Epidermal melanocyte (primary cell): ENCODE measurements at regions not wholly inside any gene's neighbourhood (a gene's known extent, or its start where the extent isn't known, plus 50 kb on each side); places are given as distances from the start of the nearest gene placed in this dataset.
"Not testable (repeated sequence)": the region's sequence is repeated elsewhere in the genome, so short reads cannot be mapped to it uniquely, and the experiment has no call there.

Source experiments
- DNase-seq: peaks from one replicate; pipeline ENCODE4 v3.0.0; 2011; ENCODE audit warnings: low spot score; ENCODE audit not compliant: insufficient read length

DNA sequence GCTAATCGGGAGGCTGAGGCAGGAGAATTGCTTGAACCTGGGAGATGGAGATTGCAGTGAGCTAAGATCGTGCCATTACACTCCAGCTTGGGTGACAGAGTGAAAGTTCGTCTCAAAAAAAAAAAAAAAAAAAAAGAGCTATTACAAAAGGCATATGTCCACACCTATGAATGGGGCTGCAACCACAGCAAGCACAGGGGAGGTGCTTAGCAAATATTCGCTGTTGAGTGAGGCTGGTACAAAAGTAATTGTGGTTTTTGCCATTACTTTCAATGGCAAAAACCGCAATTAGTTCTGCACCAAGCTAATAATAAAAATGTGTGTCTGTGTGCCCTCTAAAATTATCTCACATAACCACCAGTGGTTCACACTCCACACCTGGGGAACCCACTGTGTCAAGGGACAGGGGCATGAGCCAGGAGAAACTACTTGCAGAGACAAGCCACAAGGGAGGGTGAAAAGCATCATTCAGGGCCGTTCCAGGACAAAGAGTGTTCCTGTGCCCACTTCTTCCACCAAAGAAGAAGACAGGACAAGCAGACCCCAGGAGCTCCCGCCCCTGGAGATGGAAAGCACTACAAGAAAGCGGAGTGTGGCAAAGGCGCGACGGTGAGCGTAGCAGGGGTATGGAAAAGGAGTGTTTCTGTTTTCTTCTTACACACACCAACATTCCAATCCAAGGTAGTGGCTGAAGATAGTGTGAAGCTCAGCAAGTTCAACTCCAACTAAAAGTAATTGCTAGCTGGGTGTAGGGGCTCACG, 84.4 kb upstream of the CNEP1R1 start:
- DNase-seq: no peak

DNA sequence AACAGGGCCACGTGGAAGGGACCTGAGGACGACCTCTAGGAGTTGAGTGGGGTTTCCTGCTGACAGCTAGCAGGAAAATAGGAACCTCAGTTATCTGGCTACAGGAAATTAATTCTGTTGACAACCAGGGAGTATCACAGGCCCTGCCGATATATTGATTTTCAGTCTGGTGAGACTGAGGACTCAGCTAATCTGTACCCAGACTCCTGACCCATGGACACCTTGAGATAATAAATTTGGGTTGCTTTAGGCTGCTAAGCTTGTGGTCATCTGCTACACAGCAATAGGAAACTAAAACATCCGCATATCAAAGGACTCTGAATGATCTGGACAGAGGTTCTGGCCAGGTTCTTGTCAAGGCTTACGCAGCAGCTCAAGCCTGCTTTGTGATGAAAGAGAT, 80.8 kb upstream of the CNEP1R1 start:
- no peak for DNase-seq

DNA sequence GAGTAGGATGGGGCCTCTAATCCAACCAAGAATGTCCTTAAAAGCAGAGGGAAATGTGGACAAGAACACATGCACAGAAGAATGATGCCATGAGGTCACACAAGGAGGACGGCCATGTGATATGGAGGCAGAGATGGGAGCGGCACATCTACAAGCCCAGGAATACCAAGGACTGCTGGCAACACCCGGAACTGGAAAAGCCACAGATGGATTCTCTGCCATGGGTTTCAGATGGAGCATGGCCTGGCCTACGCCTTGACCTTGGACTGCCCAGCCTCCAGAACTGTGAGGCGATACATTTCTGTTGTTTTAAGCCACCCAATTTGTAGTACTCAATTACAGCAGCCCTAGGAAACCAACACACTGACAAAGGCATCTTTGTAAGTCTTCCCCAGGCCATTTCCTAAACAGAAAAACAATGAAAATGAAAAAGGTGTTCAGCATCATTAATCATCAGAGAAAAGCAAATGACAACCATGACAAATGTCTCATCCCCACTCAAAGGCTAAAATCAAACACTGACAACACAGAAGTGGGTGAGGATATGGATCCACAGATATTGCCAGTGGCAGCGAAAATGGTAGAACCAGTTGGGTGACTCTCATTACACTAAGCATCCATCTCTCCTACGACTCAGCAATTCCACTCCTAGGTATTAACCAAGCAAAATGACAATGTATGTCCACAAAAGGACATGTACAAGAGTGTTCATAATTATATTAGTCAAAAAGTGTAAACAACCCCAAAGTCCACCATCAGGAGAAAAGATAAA, 76.9 kb upstream of the CNEP1R1 start:
- no peak for DNase-seq

DNA sequence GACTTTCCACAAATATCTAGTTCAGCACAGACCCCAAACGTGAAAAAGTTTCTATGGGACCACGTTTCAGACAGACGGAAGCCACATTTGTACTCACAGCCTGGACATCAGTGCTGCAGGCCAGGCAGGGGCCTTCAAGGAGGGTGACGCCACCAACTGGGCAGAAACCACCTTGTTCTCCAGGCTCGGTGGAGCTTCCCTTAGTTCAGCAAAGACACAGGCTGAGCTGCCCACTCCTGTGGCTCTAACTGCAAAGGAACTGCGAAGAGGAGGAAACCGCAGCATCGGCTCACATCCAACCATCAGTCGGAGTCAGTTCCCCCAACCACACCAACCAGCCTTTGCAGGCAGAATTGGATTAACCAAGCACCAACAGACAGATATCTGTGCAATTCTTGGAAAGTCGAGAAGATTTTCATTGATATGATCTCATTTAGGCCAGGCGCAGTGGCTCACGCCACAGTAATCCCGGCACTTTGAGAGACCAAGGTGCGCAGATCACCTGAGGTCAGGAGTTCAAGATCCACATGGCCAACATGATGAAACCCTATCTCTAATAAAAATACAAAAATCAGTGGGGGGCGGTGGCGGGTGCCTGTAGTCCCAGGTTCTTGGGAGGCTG, 73.3 kb upstream of the CNEP1R1 start:
- no peak for DNase-seq

DNA sequence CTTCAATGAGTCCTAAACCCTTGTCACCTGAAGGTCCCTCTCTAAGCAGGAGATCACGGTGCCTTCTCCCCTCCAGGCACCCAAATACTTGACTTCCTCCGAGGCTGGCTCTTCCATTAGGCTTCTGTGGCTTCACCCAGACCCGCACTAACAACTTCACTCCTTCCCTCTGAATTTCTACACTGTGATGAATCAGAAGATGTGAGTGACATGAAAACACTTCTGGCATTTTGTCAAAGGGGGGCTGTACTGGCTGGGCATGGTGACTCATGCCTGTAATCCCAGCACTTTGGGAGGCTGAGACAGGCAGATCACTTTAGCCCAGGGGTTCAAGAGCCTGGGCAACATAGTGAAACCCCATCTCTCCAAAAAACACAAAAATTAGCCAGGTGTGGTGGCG, 72.6 kb upstream of the CNEP1R1 start:
- DNase-seq: no peak

- no peak for DNase-seq
Observed at GRCh38 chr16:49953090-49953489, 71.9 kb upstream of the CNEP1R1 start.

GRCh38 chr16:49955858-49956257, 69.2 kb upstream of the CNEP1R1 start:
- no peak for DNase-seq

DNA sequence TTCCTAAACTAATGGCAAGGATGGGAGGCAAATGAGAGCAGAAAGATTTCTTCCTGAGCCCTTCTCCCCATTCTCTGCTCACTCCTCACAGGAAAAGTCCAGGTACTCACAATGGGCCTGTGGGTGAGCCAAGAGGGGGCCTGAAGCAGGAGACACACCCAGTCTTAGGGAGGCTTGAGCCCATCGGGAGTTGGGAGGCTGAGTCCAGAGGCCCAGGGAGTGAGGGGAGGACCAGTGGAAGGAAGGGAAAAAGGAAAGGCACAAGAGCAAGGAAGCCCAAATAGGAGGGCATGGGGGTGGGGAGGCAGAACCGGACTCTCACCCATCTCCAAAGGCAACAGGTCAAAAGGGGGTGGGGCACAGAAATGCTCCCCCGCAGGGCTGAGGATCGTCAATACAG, 68.1 kb upstream of the CNEP1R1 start:
- DNase-seq: no peak

DNA sequence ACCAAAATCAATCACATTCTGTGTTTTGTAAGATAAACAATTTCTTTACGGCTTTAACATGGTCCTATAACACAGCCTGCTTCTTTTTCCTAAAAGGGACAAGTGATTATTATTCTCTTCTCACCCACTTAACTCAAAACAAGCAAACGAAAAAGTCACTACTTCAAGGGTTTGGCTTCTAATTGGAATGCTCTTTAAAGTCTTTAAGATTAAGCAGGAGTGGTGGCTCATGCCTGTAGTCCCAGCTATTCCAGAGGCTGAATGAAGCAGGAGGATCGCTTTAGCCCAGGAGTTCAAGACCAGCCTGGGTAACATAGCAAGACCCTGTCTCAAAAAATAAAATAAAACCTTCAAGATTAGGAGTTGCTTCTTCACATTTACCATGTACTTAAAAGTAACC, 66.6 kb upstream of the CNEP1R1 start:
- DNase-seq: no peak

- DNase-seq: no peak
Observed at GRCh38 chr16:49959552-49960277, 65.3 kb upstream of the CNEP1R1 start.

DNA sequence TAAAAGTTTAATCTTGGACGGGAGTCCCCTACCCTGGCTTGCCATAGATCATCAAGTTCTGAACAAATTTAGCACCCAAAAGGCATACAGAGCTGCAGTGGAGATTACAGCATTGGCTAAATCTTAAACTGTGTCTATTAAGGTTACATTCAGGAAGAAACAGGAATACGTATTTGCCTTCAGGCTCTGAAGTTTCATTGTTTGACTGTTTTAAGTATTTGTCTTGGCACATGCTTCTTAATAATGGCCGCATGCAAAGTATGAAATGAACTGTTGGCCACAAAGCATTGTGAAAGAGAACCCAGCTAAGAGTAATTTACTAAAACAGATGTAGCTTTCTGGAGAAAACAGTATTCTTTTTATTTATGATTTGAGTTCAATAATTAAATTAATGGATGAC, 63.9 kb upstream of the CNEP1R1 start:
- no peak for DNase-seq

DNA sequence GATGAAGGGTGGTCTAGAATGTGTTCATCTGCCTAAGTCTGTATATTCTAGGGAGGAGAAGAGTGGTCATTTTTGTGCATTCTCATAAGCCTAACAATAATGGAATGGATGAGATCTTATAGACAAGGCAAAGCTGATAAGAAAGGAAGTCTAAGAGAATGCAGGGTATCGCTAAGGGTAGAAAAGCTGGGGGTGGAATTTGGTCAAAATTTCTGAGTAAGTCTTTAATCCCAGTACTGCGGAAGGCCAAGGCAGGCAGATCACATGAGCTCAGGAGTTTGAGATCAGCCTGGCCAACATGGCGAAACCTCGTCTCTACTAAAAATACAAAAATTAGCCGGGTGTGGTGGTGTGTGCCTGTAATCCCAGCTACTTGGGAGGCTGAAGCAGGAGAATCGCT, 62.5 kb upstream of the CNEP1R1 start:
- not testable (repeated sequence) for DNase-seq

- no peak for DNase-seq
Observed at GRCh38 chr16:49964316-49964715, 60.7 kb upstream of the CNEP1R1 start.

- DNase-seq: no peak
Observed at GRCh38 chr16:49964973-49965372, 60.1 kb upstream of the CNEP1R1 start.

DNA sequence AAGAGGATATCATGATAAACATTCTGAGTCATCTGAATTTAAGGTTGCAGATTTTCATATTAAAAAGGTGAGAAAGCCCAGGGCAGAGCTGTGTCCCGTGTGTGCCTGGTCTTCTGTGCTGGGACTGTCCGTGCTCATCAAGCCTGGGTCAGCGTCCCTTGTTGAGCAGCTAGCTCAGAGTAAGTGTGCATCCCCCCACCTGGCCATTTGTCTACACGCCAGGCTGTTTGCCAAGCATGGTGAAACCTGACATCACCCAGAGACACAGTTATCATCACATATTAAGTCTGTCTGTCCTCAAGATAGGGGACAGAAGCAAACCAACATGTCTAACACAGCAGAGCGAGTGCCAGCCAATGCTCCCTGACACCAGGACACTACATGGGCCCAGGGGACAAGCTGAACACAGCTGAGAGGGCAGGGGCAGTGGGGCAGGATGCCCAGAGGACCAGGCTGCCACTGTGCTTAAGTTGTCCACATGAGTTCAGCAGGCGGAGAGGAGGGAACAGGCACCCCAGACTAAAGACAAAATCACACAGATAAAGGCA, 57.9 kb upstream of the CNEP1R1 start:
- no peak for DNase-seq

DNA sequence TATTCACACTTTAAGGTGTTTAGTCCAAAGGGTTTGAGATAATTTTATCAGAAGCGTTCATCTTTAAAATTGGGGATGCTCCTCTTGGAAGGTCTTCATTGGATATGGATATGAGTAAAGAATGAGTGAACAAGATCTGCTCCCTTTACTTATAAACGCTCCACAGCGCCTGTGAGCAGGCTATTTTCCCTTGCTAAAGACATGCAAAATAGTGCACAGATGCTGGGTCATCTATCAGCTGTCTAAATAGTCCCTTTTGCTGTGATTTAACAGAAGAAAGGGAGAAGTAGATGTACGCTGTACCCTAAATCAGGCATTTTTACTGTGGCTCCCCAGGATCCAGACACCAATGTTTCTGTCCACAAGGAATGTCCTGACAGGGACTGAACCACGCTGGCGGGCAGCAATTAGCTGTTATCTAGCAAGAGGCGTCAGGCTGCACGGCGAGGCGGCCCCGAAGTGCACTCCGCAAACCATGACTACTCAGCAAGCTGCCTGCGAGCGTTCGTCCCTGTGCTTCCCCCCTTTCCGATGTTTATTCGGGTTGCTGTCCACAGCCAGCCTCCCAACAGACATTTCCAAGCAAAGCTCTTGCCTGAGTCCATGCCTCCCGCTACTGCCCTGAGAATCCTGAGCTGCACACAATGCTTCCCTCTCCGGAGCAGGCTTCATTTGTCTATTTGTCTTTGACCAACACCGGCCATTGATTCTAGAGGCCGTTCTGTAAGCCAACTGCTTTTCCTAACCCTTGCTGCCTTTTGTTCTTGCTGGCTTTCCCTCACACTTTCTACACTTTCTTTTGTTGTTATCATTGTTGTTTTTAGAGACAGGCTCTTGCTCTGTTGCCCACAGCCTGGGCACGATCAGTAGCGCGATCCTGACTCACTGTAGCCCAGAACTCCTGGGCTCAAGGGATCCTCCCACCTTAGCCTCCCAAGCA, 55.7 kb upstream of the CNEP1R1 start:
- no peak for DNase-seq

DNA sequence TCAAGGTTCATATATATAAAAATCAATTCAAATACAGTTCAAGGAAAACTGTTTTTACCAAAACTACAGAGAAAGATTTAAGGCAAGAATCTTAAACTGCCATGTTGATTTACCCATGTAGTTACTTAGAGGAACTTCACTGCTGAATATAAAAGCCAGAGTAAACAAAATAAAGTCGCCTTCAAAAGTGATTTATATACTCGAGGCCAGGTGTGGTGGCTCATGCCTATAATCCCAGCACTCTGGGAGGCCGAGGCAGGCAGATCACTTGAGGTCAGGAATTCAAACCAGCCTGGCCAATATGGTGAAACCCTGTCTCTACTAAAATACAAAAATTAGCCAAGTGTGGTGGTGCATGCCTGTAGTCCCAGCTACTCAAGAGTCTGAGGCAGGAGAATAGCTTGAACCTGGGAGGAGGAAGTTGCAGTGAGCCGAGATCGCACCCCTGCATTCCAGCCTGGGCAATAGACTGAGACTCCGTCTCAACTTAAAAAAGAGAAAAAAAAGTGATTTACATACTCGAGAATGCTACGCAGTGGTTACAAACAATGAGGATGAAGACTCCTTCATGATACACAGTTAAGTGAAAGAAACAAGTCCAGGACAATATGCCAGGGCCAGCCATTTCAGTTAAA, 54.1 kb upstream of the CNEP1R1 start:
- DNase-seq: no peak

GRCh38 chr16:49972280-49972679, 52.7 kb upstream of the CNEP1R1 start:
- DNase-seq: no peak

- DNase-seq: no peak
Observed at GRCh38 chr16:49972961-49973360, 52.1 kb upstream of the CNEP1R1 start.
